GM18502 (cell line): ENCODE measurements at regions not wholly inside any gene's neighbourhood (a gene's known extent, or its start where the extent isn't known, plus 50 kb on each side); places are given as distances from the start of the nearest gene placed in this dataset.
"Not testable (repeated sequence)": the region's sequence is repeated elsewhere in the genome, so short reads cannot be mapped to it uniquely, and the experiment has no call there.

Experiments
- ATAC-seq: cut with Tn5 transposase; IDR thresholded peaks from one replicate; pipeline ENCODE4 v1.9.1; 2021; ENCODE audit warnings: mild to moderate bottlenecking; ENCODE audit not compliant: unreplicated experiment, poor library complexity

DNA sequence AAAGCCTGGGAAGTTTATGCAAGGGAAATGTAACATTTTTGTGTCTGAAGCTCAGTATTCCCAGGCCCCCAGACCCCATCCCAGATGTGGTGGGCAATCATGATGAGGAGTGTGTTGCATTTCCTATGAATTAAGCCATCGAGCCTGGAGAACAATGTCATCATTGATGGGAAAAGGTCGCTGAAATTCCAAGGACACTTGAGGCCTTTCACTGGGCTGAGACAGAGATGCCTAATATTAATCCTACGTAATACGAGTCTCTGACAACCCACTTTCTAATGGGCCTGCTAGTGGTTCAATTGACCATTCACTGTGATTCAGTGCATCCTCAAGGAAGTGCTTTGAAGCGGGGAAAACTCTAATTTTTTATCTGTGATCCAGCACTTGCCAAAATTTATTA is 291.6 kb downstream of the PLPP3 start:
- ATAC-seq: no peak

DNA sequence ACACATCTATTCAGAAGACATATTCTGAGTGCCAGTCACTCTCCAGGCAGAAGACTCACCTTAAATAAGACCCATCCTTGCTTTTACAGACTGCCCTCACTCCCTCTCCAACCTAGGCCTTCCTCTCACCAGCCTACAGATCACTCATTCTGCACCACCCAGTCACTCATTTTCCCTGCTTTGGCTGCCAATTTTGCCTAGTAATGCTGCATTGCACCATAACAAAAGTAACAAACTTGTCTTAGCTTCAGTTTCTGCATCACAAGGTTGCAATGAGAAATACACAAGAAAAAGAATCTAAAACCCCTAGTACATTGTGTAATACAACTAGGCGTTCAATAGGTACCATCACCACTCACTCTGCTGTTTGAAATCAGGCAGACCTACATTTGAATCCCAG is 292.4 kb downstream of the PLPP3 start:
- no peak for ATAC-seq

DNA sequence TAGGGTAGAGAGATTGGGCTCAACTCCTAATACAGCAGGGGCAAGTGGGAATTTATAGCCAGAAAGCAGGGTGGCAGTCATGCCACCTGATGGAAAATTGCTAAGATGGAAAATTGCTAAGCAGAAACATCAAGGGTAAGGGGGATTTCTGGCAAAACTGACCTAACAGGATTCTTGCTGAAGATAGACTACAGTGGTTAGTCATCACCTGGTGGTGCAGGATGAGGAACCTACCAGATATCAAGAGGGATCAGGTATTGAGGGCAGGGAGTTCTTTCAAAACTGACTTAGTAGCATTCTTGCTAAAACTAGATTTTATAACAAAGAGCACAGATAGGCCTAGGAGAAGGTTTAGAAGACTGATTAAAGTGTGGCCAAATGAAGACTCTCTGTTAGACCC is 292.9 kb downstream of the PLPP3 start:
- no peak for ATAC-seq

DNA sequence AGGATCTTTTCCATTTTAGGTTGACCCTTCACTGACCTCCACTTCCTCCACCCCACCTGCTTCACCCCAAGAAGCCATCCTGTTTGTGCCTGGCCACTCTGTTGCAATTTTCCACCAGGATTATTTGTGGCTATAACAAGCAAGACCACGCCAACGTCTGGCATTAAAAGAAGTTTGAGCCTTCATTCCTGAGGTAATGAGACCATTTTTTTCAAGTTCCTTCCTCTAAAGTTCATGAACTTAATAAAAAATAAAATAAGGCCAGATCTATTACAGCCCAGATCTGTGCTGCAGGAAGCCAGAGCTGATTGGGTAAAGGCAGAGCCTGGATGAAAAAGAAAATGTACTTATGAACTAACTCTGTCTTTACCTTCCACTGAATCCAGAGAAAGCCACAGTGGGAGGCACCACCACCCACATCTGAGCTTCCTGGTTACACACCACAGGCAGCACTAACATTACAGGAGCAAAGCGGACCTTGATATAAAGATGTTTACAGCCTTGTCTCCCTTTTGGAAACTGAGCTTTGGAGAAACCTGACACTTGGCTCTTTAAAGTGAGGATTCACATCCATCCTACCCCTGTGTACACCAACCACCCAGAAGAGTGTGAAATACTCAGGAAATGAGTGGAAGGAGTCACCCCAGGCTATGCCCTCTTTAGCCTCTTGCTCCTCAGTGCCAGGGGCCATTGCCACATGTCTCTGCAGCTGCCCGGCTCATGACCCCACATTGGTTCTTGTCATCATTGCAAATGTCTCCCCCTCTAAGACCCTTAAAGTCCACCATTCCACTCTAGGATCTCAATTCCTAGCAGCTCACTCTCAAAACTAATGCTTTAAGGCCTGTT is 293.6 kb downstream of the PLPP3 start:
- ATAC-seq: no peak

DNA sequence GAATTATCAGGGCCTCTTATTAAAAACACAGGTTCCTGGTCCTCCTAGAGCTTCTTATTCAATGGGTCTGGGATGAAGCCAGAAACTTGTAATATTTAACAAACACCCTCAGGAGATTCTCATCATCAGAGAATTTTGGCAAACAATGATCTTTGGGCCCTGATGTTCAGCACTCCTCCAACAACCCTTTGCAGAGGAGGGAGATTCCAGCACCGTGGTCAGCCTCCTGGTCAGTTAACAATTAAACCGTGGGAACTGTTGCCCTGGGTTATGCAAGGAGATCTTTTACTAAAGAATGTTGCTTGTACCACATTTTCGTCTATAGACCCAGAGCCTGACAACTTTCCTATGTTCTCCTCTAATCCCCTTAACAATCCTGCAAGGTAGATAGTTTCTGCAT is 294.4 kb downstream of the PLPP3 start:
- ATAC-seq: no peak

DNA sequence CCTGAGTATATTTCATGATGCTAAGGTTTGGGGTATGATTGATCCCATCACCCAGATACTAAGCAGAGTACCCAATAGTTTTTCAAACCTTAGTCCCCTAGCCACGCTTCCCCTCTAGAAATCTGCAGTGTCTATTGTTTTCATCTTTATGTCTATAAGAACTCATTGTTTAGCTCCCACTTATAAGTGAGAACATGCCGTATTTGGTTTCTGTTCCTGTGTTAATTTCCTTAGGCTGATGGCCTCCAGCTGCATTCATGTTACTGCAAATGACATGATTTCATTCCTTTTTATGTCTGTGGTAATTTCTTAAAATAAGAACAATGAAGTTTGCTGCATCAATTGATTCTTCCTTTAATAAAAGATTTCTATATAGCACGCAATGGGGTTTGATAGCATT is 301.3 kb downstream of the PLPP3 start:
- ATAC-seq: no peak

DNA sequence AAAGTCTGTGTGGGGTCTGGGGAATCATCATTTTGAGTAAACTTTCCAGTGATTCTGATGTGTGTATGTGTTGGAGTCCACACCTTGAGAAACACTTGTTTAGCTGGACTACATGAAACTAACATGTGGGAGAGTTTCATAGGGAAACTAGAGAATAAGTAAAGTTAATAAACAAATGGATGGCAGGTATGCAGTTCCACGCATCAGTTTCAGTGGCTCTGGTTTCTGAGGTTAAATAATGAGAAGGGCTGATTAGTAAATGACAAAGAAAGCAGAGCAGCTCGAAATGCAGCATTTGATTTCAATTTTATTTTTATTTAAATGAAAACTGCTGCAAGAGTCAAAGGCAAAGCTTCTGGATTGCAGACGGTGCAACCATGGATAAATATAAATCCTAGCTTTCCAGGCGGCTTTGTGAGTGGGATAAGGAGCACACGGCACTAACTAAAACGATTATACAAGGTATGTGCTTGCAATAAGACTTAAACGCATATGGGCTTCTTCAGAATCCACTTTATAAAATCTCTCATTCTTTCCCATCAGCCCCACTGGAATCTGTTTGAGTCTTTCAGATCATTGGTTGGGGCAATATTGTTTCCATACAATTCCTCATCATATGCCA is 310.7 kb downstream of the PLPP3 start:
- ATAC-seq: no peak

DNA sequence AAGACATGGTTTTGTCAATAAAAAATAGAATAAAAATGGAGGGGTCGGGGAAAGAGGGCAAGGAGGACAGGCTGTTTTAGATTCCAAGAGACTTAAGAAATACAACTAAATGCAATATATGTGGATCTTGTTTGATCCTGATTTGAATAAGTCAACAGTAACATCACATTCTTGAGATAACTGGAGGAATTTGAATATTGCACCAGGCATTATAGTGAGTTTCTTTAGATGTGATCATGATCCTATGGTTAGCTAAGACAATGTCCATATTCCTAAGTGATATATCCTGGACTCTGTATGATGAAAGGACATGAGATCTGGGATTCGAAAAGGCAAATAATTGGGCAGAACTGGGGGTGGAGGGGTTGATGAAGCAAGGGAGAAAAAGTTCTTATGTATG is 311.8 kb downstream of the PLPP3 start:
- no peak for ATAC-seq

DNA sequence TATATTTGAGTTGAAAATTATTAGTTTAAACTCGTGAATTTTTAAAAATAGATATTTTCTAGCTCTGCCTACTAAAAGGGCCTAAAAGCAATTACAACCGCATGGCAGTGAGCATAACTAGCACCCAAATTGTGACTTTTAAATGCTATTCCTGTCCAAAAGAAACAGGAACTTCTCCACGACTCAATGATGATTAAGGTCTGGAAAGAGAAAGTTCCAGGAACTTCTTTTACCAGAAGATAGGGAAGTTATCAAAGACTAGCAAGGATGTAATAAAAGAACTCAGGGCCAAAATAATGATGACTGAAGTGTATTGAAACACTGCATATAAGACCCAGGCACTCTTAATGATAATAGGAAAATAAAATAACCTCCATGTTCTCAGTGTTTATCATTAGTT is 313.0 kb downstream of the PLPP3 start:
- ATAC-seq: no peak

DNA sequence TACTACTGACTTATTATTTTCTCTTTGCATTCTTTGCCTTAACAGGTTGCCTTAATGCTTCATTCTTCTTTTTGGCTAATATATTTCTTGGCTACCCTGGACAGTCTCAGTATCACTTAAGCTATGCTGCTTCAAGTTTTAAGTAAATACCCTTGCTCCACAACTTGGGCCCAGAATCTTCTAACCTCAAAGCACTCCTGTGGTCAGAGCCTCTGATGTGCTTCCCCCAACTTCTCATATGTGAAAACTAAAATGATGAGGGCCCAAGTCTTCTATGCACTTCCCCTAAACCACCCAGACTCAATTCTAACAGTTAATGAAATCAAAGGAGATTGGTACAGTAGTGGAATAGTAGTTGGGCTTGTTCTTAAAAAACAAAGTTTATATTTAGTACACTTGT is 314.1 kb downstream of the PLPP3 start:
- ATAC-seq: no peak

DNA sequence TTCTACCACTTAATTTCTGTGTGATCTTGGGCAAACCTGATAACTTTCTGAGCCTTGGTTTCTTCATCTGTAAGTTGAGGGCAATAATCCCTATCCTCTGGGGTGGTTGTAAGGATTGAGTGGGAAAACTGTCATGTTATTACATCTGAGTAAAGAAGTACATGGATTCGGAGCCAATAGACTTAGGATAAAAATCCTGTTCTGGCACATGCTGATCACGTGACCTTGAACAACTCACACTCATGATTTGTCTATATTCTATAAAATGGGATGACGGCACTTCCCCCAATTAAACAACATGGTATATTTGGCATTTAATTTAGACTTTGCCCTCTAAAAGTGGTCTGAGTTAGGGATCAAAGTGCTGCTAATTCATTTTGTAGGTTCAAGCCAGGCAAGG is 315.5 kb downstream of the PLPP3 start:
- ATAC-seq: no peak

DNA sequence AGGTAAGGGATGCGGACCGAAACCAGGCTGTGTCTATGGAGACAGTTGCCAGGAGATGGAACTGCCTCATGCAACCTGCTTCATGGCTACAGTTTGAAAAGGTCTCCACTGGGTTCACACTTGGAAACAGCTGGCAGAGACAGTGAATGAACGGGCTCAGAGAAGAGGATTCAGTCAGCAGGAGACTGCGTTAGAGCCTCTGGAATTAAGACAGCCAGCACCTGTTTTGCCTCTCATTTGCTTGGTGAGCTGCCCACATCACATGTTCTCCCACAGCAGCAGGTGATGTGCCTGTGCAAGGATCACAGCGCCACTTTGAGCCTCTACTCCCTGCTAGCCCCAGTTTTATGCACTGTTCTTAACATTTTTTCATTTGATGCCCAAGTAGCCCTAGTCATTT is 321.0 kb downstream of the PLPP3 start:
- ATAC-seq: no peak

DNA sequence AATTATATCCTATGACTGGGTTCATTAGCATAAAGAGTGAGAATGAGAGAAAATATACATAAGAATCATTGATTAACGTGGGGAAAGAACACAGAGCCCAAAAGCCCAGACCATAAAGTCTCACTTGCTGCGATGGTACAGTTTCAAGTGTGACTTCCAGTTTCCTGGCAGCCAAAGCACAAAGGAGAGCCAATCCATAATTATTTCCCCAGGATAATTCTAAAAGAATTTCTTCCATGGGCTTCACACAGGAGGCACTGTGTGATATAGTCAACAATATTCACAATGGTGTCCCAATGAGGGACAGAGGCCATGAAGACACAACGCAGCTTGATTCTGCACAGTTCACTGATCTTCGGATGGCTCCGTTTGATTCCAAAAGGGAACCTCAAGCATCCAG is 321.6 kb downstream of the PLPP3 start:
- ATAC-seq: no peak

DNA sequence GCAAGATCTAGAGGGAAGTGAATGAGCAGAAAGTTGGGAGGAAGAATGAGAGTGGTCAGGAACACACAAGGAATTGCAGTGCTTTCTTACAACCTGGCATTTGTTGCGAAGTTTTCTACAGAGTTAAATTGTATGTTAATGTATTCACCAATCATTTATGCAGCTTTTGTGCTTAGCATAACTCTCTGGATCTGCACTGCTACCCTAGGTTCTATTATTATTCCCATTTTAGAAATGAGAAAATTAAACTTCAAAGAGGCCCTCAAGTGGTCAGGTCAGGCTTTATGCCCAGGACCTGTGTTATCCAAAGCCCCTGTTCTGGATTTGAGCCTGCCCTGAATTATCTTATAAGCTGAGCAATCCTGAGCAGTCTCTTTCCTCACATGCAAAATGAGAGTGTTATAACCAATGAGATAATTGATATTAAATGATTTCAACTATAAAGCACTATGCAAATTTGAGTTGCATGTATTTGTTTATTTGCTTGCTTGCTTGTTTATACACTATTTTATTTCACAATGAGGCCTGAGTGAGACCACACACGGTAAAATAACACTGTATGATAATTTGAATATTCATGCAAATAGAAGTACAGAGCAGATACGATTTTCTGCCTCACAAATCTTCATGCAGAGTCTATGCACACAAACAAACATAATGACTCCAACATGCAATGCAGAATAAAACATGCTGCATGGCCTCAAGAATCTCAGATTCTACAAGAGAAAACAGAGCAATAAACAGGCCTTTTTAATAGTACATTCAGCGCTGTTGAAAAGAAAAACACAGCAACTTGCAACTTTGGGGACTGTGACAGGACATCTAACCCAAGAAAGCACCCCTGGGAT is 323.0 kb downstream of the PLPP3 start:
- no peak for ATAC-seq

DNA sequence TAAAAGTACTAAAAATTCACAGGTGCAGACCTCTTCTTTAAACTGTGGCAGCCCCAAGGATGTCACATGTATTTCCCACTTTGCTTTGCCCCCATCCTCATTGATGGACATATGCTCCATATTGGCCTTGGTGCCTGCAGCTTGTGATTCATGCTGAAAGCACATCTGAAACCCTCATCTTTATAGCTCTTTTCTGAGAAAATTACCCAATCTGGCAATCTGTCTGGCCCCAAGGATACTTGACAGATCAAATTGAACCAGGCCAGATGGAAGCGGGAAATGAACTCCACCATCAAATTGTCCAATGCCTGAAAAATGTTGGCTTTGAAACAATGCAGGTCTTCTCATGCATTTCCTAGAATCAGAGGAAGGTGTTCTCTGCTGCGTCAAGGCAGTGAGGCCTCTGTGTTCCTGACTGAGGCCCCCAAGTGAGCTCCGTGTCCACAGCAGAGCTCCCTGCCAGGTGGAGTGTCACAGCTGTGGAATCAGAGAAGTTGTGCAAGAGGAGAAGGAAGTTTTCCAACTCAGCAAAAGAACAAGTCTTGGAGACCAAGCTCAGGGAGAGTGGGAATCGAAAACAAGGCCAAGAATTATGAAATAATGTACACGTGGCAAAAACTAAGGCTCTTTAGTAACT is 323.7 kb downstream of the PLPP3 start:
- no peak for ATAC-seq

DNA sequence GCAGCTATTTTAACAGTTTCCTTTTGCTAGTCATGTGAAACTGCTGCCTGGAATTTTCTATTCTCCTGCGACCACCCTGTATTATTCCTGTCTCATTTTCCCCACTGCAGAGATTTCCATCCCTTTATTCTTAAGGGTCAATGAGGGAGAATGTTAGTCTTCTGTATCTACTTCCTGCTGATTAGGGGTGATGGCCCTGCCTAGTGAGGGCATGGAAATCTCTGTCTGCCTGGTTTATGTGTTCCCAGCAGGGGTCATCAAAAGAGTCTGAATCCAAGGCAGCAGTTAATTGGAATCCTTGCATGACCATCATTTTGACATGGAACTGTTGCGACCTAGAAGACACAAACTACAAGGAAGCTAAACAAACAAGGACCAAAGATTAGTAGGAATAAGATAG is 325.2 kb downstream of the PLPP3 start:
- ATAC-seq: no peak

DNA sequence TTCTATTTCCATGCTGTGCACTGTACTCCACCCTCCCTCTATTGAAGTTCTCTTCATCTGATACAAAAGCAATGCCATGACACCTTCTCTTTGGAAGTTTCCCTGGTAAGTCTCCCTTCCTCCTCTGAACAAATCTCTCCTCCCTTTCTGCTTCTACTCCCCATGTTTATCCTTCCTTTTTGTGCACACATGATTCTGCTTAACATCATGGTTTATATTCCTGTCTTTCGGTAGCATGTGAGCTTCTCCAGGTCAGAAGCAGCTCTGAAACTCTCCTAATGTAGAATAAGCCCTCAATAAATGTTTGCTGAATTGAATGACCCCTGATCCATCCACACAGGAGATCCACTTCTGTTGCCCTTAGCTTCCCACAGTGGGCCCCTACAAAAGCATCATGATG is 328.6 kb downstream of the PLPP3 start:
- no peak for ATAC-seq

DNA sequence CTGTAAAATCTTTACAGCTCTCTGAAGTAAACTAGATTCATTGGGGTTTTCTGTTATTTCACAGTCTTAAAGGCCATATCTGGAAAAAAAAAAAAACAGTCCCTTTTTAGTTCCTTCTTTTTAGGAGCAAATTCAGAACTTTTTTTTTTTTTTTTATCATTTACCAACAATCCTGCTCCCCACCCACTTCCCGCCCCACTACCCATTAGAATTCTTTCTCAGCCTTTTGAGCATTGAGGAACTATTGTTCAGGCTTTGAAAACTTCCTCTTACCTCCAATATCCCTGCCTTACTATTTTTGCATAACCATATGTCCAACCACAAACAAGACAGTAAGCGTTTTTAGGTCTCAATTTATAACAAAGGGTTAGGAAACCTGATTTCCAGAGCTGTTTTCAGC is 330.1 kb downstream of the PLPP3 start:
- no peak for ATAC-seq

DNA sequence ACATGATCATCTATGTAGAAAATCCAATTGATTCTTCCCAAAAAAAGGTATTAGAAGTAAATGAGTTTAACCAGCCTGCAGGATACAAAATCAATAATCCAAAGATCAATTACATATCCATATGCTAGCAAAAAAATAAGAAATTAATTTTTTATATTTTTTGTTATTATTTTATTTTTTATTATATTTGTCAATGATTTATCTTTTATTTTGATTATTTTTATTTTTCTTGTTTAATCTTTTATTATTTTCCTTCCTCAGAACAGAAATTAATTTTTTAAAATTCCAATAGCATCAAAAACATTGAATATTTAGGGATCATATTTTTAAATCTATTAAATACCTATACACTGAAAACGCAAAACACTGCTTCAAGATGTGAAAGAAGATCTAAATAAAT is 331.2 kb downstream of the PLPP3 start:
- no peak for ATAC-seq

DNA sequence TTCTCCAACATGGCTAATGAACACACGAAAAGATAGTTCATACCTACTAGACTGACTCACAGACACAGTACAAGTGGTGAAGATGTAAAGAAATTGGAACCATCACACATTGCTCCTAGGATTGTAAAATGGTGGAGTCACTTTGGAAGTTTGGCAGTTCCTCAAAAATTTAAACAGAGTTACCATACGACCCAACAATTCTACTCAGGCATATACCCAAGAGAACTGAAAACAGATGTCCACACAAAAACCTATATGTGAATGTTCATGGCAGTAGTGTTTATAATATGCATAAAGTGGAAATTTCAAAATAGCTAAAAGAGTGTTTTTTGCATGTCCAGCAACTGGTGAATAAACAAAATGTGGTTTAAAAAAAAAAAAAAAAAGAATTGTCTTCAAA is 332.6 kb downstream of the PLPP3 start:
- ATAC-seq: not testable (repeated sequence)

DNA sequence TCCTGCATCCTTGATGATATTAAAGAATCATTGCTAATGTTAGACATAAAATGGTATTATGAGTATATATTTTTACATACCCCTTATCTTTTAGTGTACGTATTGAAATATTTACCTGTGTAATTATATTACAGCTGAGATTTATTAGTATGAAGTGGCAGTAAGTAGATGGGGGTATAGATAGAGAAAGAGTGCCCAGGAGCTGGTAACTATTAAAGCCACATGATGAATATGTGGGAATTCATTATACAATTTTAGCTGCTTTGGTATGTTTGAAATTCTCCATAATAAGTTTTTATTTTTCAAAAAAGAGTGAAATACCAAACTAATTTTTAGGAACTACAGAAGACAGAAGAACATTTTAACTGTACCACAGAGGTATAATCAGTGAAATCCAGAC is 339.0 kb downstream of the PLPP3 start:
- ATAC-seq: no peak
